Rectal smooth muscle tissue (tissue), 1 donor: ENCODE measurements at regions not wholly inside any gene's neighbourhood (a gene's known extent, or its start where the extent isn't known, plus 50 kb on each side); places are given as distances from the start of the nearest gene placed in this dataset.

Experiments used
- H3K27ac ChIP-seq: one replicate; pipeline ENCODE4 v1.7.0; 2013; ENCODE audit warnings: low read depth, low read length, inconsistent platforms
- H3K27me3 ChIP-seq: one replicate; pipeline ENCODE4 v1.7.0; 2013; ENCODE audit warnings: low read length; ENCODE audit not compliant: control insufficient read depth, insufficient read depth
- H3K36me3 ChIP-seq: one replicate; pipeline ENCODE4 v1.7.0; 2013; ENCODE audit warnings: low read length; ENCODE audit not compliant: control insufficient read depth, insufficient read depth
- H3K4me1 ChIP-seq: one replicate; pipeline ENCODE4 v1.7.0; 2013; ENCODE audit warnings: low read length; ENCODE audit not compliant: control insufficient read depth, insufficient read depth
- H3K4me3 ChIP-seq: one replicate; pipeline ENCODE4 v1.7.0; 2013; ENCODE audit warnings: low read length
- H3K9ac ChIP-seq: one replicate; pipeline ENCODE4 v1.7.0; 2013; ENCODE audit warnings: low read length

- peaks cover 4% of the 10 kb centered on the region for H3K4me1 ChIP-seq
- no peak overlapping the region for H3K4me3 ChIP-seq
- no peaks in the 10 kb centered on the region for H3K36me3 ChIP-seq
- H3K9ac ChIP-seq, result no peak overlapping the region
- no peaks in the 10 kb centered on the region for H3K27me3 ChIP-seq
- H3K27ac ChIP-seq, result no peak overlapping the region
These were observed 96.0 kb upstream of the TMEM168 start for GRCh38 chr7:112886208-112886607.

GRCh38 chr7:112882991-112883390 lies 92.8 kb upstream of the TMEM168 start:
- H3K9ac ChIP-seq, result no peak overlapping the region
- no peak overlapping the region for H3K27ac ChIP-seq
- H3K27me3 ChIP-seq, result no peaks in the 10 kb centered on the region
- no peak overlapping the region for H3K4me3 ChIP-seq
- H3K36me3 ChIP-seq, result no peaks in the 10 kb centered on the region
- no peaks in the 10 kb centered on the region for H3K4me1 ChIP-seq

GRCh38 chr7:112882511-112882910 lies 92.3 kb upstream of the TMEM168 start:
- Histone ChIP-seq H3K4me1 (no peaks in the 10 kb centered on the region), H3K27me3 (no peaks in the 10 kb centered on the region)

GRCh38 chr7:112882022-112882421 lies 91.8 kb upstream of the TMEM168 start:
- no peaks in the 10 kb centered on the region for H3K36me3 ChIP-seq
- no peaks in the 10 kb centered on the region for H3K4me1 ChIP-seq
- H3K9ac ChIP-seq, result no peak overlapping the region
- no peak overlapping the region for H3K4me3 ChIP-seq
- H3K27ac ChIP-seq, result no peak overlapping the region
- no peaks in the 10 kb centered on the region for H3K27me3 ChIP-seq

More at GRCh38 chr7:112882511-112882910, 92.3 kb upstream of the TMEM168 start:
- Histone ChIP-seq H3K36me3 (no peaks in the 10 kb centered on the region), H3K27ac (no peak overlapping the region), H3K9ac (no peak overlapping the region), H3K4me3 (no peak overlapping the region)

GRCh38 chr7:112880818-112881418 lies 90.7 kb upstream of the TMEM168 start:
- no peaks in the 10 kb centered on the region for H3K27me3 ChIP-seq
- no peaks in the 10 kb centered on the region for H3K4me1 ChIP-seq

GRCh38 chr7:112877691-112878460 lies 87.7 kb upstream of the TMEM168 start:
- H3K27me3 ChIP-seq, result no peaks in the 10 kb centered on the region
- H3K9ac ChIP-seq, result no peak overlapping the region
- H3K27ac ChIP-seq, result no peak overlapping the region
- no peaks in the 10 kb centered on the region for H3K4me1 ChIP-seq
- no peak overlapping the region for H3K4me3 ChIP-seq
- no peaks in the 10 kb centered on the region for H3K36me3 ChIP-seq

More at GRCh38 chr7:112880818-112881418, 90.7 kb upstream of the TMEM168 start:
- H3K27ac ChIP-seq, result no peak overlapping the region
- no peak overlapping the region for H3K9ac ChIP-seq
- no peaks in the 10 kb centered on the region for H3K36me3 ChIP-seq
- H3K4me3 ChIP-seq, result no peak overlapping the region

- Histone ChIP-seq H3K9ac (no peak overlapping the region), H3K27me3 (no peaks in the 10 kb centered on the region), H3K27ac (no peak overlapping the region), H3K36me3 (no peaks in the 10 kb centered on the region), H3K4me1 (no peaks in the 10 kb centered on the region), H3K4me3 (no peak overlapping the region)
These were observed 86.7 kb upstream of the TMEM168 start for GRCh38 chr7:112876877-112877276.

- no peak overlapping the region for H3K9ac ChIP-seq
- H3K4me3 ChIP-seq, result no peak overlapping the region
- no peak overlapping the region for H3K27ac ChIP-seq
- no peaks in the 10 kb centered on the region for H3K4me1 ChIP-seq
- H3K36me3 ChIP-seq, result no peaks in the 10 kb centered on the region
- H3K27me3 ChIP-seq, result no peaks in the 10 kb centered on the region
These were observed 84.7 kb upstream of the TMEM168 start for GRCh38 chr7:112874909-112875308.

GRCh38 chr7:112873831-112874553 lies 83.8 kb upstream of the TMEM168 start:
- Histone ChIP-seq H3K36me3 (no peaks in the 10 kb centered on the region), H3K4me3 (no peak overlapping the region), H3K9ac (no peak overlapping the region), H3K27ac (no peak overlapping the region), H3K4me1 (no peaks in the 10 kb centered on the region), H3K27me3 (no peaks in the 10 kb centered on the region)

- H3K4me3 ChIP-seq, result no peak overlapping the region
- no peaks in the 10 kb centered on the region for H3K36me3 ChIP-seq
- no peaks in the 10 kb centered on the region for H3K27me3 ChIP-seq
- no peaks in the 10 kb centered on the region for H3K4me1 ChIP-seq
- no peak overlapping the region for H3K9ac ChIP-seq
- no peak overlapping the region for H3K27ac ChIP-seq
These were observed 79.0 kb upstream of the TMEM168 start for GRCh38 chr7:112869111-112869774.

- no peak overlapping the region for H3K4me3 ChIP-seq
- H3K27ac ChIP-seq, result no peak overlapping the region
- H3K9ac ChIP-seq, result no peak overlapping the region
- H3K36me3 ChIP-seq, result no peaks in the 10 kb centered on the region
- H3K4me1 ChIP-seq, result no peaks in the 10 kb centered on the region
- no peaks in the 10 kb centered on the region for H3K27me3 ChIP-seq
These were observed 78.4 kb upstream of the TMEM168 start for GRCh38 chr7:112868609-112869008.

- no peaks in the 10 kb centered on the region for H3K27me3 ChIP-seq
- no peak overlapping the region for H3K4me3 ChIP-seq
- H3K9ac ChIP-seq, result no peak overlapping the region
- no peaks in the 10 kb centered on the region for H3K36me3 ChIP-seq
- no peaks in the 10 kb centered on the region for H3K4me1 ChIP-seq
- no peak overlapping the region for H3K27ac ChIP-seq
These were observed 76.2 kb upstream of the TMEM168 start for GRCh38 chr7:112866424-112866823.
